Activated T-cell treated with anti-CD3 and anti-CD28 coated beads, Interleukin-2, amount 50 U/mL, for 72 hours (primary cell): ENCODE measurements at regions not wholly inside any gene's neighbourhood (a gene's known extent, or its start where the extent isn't known, plus 50 kb on each side); places are given as distances from the start of the nearest gene placed in this dataset.
"Not testable (repeated sequence)": the region's sequence is repeated elsewhere in the genome, so short reads cannot be mapped to it uniquely, and the experiment has no call there.

Experiments used
- ATAC-seq, 2 donors: fragments of 150-1000 bp; cut with Tn5 transposase; replicated peaks in 1 of 2; 2 replicates each; pipeline ENCODE4 v1.10.0; 2021; ENCODE audit warnings: moderate library complexity in 2 of 2, mild to moderate bottlenecking in 1 of 2
- DNase-seq, 2 donors: peaks; one replicate each; pipeline ENCODE4 v3.0.0; 2021 to 2022; ENCODE audit warnings: mixed read lengths in 1 of 2
- H3K27ac Mint-ChIP-seq: one replicate; pipeline ENCODE4 v1.8.0; 2022; ENCODE audit warnings: mild to moderate bottlenecking, moderate library complexity, mixed read lengths
- H3K27me3 Mint-ChIP-seq: one replicate; pipeline ENCODE4 v1.8.0; 2022; ENCODE audit warnings: low read depth, mixed read lengths
- H3K36me3 Mint-ChIP-seq, 2 donors: one replicate each; pipeline ENCODE4 v1.8.0; 2022; ENCODE audit warnings: mixed read lengths in 2 of 2, mild to moderate bottlenecking in 1 of 2; ENCODE audit not compliant: insufficient read depth in 2 of 2
- H3K4me1 Mint-ChIP-seq: one replicate; pipeline ENCODE4 v1.8.0; 2022; ENCODE audit warnings: low read depth, mixed read lengths
- H3K4me3 Mint-ChIP-seq, 2 donors: one replicate each; pipeline ENCODE4 v1.8.0; 2022; ENCODE audit warnings: mild to moderate bottlenecking in 2 of 2, mixed read lengths in 2 of 2, moderate library complexity in 2 of 2
- H3K9me3 Mint-ChIP-seq, 2 donors: one replicate each; pipeline ENCODE4 v1.8.0; 2022; ENCODE audit warnings: mixed read lengths in 2 of 2

DNA sequence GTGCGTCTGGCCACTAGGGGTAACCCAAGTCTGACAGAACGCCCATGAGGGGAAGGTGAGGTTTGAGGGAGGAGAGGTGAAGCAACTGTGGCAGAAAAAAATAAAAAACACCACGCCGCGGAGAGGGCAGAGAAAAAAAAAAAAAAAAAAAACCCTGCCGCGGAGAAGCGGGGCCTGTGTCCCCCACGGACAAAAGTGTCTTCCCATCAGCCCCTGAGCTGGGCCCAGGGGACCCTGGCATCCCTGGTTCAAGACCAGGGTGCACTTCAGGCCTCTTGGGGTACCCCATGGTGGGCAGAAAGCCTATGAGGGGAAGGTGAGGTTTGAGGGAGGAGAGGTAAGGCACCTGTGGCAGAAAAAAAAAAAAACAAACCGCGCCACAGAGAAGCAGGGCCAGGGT, 191.1 kb downstream of the POTEH start:
- not testable (repeated sequence) for H3K27ac Mint-ChIP-seq, H3K4me3 Mint-ChIP-seq, H3K9me3 Mint-ChIP-seq, H3K4me1 Mint-ChIP-seq, DNase-seq, H3K36me3 Mint-ChIP-seq, ATAC-seq, H3K27me3 Mint-ChIP-seq

DNA sequence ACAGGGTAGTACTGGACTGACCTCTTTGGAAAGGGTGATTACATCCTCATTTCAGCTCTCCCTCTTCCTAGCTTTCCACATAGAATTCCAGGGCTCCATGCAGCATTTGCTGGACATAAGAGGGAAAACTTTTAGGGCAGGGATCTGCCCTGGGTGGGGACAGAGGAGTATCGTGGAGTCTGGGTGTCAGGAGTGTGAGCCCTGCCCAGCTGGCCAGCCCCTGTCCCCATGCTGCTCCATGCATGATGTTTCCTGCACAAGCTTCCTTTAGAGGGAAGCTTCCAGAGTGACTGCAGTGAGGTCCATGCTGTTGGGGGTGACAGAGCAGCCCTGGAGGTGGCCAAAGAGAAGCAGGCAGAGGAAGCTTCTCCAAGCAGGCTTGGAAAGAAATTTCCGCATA, 214.5 kb downstream of the POTEH start:
- H3K4me3 Mint-ChIP-seq, result not testable (repeated sequence)

DNA sequence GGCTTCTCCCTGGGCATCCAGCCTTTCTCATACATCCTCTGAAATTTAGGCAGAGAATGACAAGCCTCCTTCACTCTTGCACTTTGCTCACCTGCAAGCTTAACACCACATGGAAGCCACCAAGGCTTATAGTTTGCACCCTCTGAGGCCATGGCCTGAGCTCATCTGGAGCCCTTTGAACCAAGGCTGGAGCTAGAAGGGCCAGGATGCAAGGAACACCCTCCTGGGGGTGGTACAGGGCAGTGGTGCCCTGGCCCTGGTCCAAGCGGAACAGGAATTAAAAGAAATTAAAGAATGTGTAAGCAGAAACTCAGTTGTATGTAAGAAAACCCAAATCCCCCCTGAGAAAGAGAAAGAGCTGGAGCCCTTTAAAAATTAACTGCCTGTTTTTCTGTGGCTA, 221.9 kb downstream of the POTEH start:
- H3K27ac Mint-ChIP-seq, H3K9me3 Mint-ChIP-seq, H3K36me3 Mint-ChIP-seq, ATAC-seq, H3K4me3 Mint-ChIP-seq, H3K27me3 Mint-ChIP-seq, H3K4me1 Mint-ChIP-seq, DNase-seq: not testable (repeated sequence)

More for the DNA sequence above, 214.5 kb downstream of the POTEH start:
- not testable (repeated sequence) for ATAC-seq, H3K27me3 Mint-ChIP-seq, H3K4me1 Mint-ChIP-seq, H3K27ac Mint-ChIP-seq, H3K9me3 Mint-ChIP-seq, H3K36me3 Mint-ChIP-seq, DNase-seq

DNA sequence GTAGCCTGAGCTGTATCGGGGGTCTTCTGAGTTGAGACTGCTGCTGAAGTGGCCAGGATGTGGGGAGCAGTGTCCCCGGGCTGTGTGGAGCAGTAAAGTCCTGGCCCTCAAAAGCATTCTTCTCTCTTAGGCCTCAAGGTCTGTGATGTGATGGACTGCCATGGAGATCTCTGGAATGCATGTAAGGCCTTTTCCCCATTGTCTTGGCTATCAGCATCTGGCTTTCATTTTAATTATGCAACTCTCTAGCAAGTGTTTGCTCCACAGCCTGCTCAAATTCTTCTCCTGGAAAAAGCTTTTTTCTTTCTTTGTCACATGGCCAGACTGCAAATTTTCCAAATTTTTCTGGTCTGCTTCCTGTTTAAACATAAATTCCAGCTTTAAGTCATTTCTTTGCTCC, 229.3 kb downstream of the POTEH start:
- not testable (repeated sequence) for H3K9me3 Mint-ChIP-seq, H3K27me3 Mint-ChIP-seq, DNase-seq, H3K4me1 Mint-ChIP-seq, H3K36me3 Mint-ChIP-seq, H3K4me3 Mint-ChIP-seq, ATAC-seq, H3K27ac Mint-ChIP-seq

DNA sequence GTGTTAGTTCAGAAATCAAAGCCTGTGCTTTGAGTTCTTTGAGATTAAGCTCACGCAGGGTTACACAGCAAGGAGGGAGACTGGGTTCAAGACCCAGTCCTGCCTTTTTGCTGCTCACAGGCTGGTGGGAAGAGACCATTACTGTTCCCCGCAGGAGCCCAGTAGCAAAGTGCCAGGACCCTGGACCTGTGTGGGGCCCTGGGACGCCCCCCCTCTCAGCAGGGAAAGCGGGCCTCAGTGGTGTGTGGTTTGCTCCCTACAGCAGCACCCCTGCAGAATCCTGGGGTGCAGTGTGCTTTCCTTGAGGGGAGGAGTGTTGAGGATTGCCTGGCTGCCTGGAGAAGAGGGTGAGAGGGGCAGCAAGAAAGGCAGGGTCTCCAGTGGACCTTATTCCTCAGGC, 231.1 kb downstream of the POTEH start:
- H3K9me3 Mint-ChIP-seq, H3K36me3 Mint-ChIP-seq, ATAC-seq, H3K4me3 Mint-ChIP-seq, H3K4me1 Mint-ChIP-seq, DNase-seq, H3K27me3 Mint-ChIP-seq, H3K27ac Mint-ChIP-seq: not testable (repeated sequence)

DNA sequence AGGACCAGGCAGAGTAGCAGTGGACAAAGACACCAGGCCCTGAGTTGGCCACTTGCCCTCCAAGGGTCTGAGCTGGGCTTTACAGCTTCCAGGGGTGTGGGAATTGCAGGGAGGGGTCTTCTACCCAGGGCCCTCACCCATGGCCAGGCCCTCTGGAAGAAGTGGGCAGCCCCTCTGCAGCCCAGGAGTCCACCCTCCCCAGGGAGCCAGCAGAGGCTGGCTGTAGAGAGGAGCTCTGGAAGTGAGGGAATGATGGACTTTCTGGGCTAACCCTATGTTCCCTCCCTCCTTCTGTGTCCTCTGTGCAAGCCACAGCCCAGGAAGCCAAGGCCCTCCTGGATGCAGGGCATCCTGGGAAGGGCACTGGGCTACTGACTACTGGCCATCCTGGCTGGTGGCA, 232.3 kb downstream of the POTEH start:
- not testable (repeated sequence) for H3K27ac Mint-ChIP-seq, H3K4me3 Mint-ChIP-seq, H3K9me3 Mint-ChIP-seq, DNase-seq, ATAC-seq, H3K36me3 Mint-ChIP-seq, H3K27me3 Mint-ChIP-seq, H3K4me1 Mint-ChIP-seq

DNA sequence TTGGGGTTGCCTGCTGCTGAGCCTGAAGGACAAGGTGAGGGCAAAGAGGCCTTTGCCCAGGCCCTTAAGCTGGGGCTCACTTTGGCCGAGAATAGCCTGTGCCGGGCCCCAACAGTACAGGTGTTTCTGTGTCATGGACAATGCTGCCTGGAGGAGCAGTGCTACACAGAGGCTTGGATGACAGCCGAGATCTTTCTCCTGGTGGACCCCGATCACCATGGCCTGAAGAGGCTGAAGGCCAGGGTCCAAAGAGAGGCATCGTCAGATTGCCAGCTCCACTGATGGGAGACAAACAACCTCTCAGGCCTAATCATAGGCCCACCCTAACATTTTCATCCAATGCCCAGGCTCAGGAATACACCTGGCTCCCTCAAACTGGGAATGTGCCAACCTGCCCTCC, 232.8 kb downstream of the POTEH start:
- not testable (repeated sequence) for H3K27ac Mint-ChIP-seq

DNA sequence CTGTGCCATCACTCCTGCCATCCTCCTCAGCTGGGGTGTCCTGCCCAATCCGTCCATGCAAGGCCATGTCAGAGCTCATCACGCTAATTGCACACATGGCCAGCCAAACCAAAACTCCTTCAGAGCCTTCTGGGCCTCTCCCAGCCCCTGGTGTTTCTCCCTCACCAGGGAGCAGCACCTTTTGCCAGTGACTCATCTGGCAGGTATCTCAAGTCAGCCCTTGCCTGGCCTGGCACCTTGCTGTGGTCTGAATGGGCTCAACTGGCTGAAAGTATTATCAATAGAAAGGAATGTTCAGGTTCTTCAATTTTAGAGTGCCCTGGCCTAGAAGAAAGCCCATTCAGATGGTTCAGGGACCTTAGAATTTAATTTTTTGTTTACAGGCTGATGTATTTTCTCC, 235.0 kb downstream of the POTEH start:
- H3K27ac Mint-ChIP-seq, ATAC-seq, H3K9me3 Mint-ChIP-seq, H3K4me3 Mint-ChIP-seq, DNase-seq, H3K4me1 Mint-ChIP-seq, H3K27me3 Mint-ChIP-seq, H3K36me3 Mint-ChIP-seq: not testable (repeated sequence)

More for the DNA sequence above, 232.8 kb downstream of the POTEH start:
- not testable (repeated sequence) for H3K36me3 Mint-ChIP-seq, H3K4me1 Mint-ChIP-seq, H3K4me3 Mint-ChIP-seq, DNase-seq, H3K27me3 Mint-ChIP-seq, H3K9me3 Mint-ChIP-seq, ATAC-seq

DNA sequence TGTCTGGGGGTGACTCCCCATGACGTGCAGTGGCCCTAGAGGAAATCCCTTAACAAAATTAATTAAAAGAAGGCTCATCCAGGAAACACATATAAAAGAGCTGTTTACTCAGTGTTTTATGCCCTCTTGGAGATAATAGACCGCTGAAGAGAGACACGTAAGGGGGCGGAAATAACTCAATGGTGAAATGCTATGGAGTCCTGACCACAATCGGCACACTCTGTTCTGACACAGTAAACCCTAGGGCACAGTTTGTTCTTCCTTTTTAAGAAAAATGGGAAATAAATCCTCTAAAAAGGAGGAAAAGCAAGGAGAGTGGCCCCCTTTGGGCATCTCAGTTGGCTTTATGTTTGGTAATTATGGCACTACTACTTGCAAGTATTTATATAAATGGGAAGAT, 237.3 kb downstream of the POTEH start:
- not testable (repeated sequence) for H3K27ac Mint-ChIP-seq, H3K36me3 Mint-ChIP-seq, DNase-seq, ATAC-seq, H3K4me1 Mint-ChIP-seq, H3K4me3 Mint-ChIP-seq, H3K27me3 Mint-ChIP-seq, H3K9me3 Mint-ChIP-seq
